K562 (cell line): ENCODE measurements at regions not wholly inside any gene's neighbourhood (a gene's known extent, or its start where the extent isn't known, plus 50 kb on each side); places are given as distances from the start of the nearest gene placed in this dataset.
A peak's percentile ranks its signal among the peaks of the same experiment; 100 is the strongest.

Source experiments
- ATAC-seq: fragments of 200-7000 bp; cut with Tn5 transposase; 3 replicates; pipeline ENCODE4 v1.9.1; 2020; ENCODE audit warnings: moderate library complexity
- BruUV-seq: library from RNA; stranded (reverse); fragments of 400-500 nt; replicated peaks from 2 replicates; lab custom pipeline; 2021; lab: Mats Ljungman, UMichigan
- CTCF ChIA-PET: fragments of 300-600 bp; formaldehyde crosslinking; extraction: SDS; loops from one replicate; lab custom pipeline; 2021; ENCODE audit warnings: low intra/inter-chr PET ratio; lab: Yijun Ruan, JAX
- POLR2A ChIA-PET: fragments of 300-600, 350-650 bp; sonication (Branson Sonifier 250); formaldehyde crosslinking; extraction: SDS; loops from one replicate; lab custom pipeline; 2021; ENCODE audit warnings: antibody characterized with exemption, inconsistent platforms; lab: Yijun Ruan, JAX
- DNase-seq, 4 experiments: peaks; one replicate each; pipeline versions ENCODE4 v3.0.0 to v3.0.0-alpha.2; 2011 to 2018; ENCODE audit warnings: low spot score in 3 of 4, mixed read lengths in 3 of 4; ENCODE audit errors: extremely low read depth in 1 of 4
- FAIRE-seq: peaks from 2 replicates; lab custom pipeline; 2011; peaks lifted over from hg19 to GRCh38; lab: Jason Lieb, UNC
- H2AFZ ChIP-seq: 2 replicates; pipeline ENCODE4 v1.6.0; 2011; ENCODE audit warnings: low read depth, low read length, control low read depth, inconsistent platforms
- H3K27ac ChIP-seq: fragments of 200-600 bp; 3 replicates; pipeline ENCODE4 v1.8.0; 2011; ENCODE audit warnings: low read depth, mild to moderate bottlenecking, control low read depth, inconsistent platforms, low read length, moderate library complexity, mixed read lengths; ENCODE audit errors: extremely low read depth
- H3K27me3 ChIP-seq, 2 experiments: fragments of 300-600 bp in 1 of 2; 2 replicates in 1 of 2; 3 replicates in 1 of 2; pipeline versions ENCODE4 v1.6.0 to v1.8.0; 2011; ENCODE audit warnings: inconsistent platforms in 2 of 2, low read length in 2 of 2, mild to moderate bottlenecking in 1 of 2, mixed read lengths in 1 of 2, moderate library complexity in 1 of 2; ENCODE audit not compliant: control insufficient read depth in 2 of 2, insufficient read depth in 2 of 2
- H3K36me3 ChIP-seq: fragments of 300-600 bp; 3 replicates; pipeline ENCODE4 v1.8.0; 2011; ENCODE audit warnings: mild to moderate bottlenecking, low read length, inconsistent platforms; ENCODE audit not compliant: control insufficient read depth, insufficient read depth
- H3K4me1 ChIP-seq, 2 experiments: fragments of 200-600 bp in 1 of 2; replicated peaks in 1 of 2; 2 replicates in 1 of 2; 3 replicates in 1 of 2; pipeline versions ENCODE4 v1.5.1 to v1.8.0; 2011; ENCODE audit warnings: inconsistent platforms in 2 of 2, low read length in 2 of 2, mild to moderate bottlenecking in 1 of 2, mixed read lengths in 1 of 2, moderate library complexity in 1 of 2; ENCODE audit not compliant: control insufficient read depth in 2 of 2, insufficient read depth in 2 of 2
- H3K4me2 ChIP-seq: 2 replicates; pipeline ENCODE4 v1.6.1; 2011; ENCODE audit warnings: low read length, control low read depth, inconsistent platforms, mixed read lengths; ENCODE audit not compliant: insufficient read depth
- H3K4me3 ChIP-seq: fragments of 200-600 bp; sonication (generic), shearing (Covaris generic); 2 replicates; pipeline ENCODE4 v1.5.1; 2016; ENCODE audit warnings: control low read depth, inconsistent platforms
- H3K79me2 ChIP-seq: fragments of 200-600 bp; 3 replicates; pipeline ENCODE4 v1.8.0; 2011; ENCODE audit warnings: low read length, inconsistent platforms; ENCODE audit not compliant: control insufficient read depth, insufficient read depth
- H3K9ac ChIP-seq, 2 experiments: 2 replicates each; pipeline versions ENCODE4 v1.6.0 to v1.6.1; 2011; ENCODE audit warnings: low read depth in 2 of 2, low read length in 2 of 2, control low read depth in 1 of 2, inconsistent platforms in 1 of 2, mild to moderate bottlenecking in 1 of 2, mixed read lengths in 1 of 2; ENCODE audit not compliant: insufficient read depth in 1 of 2
- H3K9me1 ChIP-seq: one replicate; pipeline ENCODE4 v1.6.0; 2011; ENCODE audit warnings: inconsistent platforms, mild to moderate bottlenecking, low read length, moderate library complexity; ENCODE audit not compliant: control insufficient read depth, insufficient read depth
- H3K9me3 ChIP-seq: replicated peaks from 2 replicates; pipeline ENCODE4 v1.5.1; 2011; ENCODE audit warnings: low read depth, low read length, inconsistent platforms; ENCODE audit not compliant: control insufficient read depth, insufficient read depth
- H4K20me1 ChIP-seq: replicated peaks from 2 replicates; pipeline ENCODE4 v1.6.1; 2011; ENCODE audit warnings: low read length, inconsistent platforms, mixed read lengths; ENCODE audit not compliant: control insufficient read depth, insufficient read depth
- HOXB6 ChIP-seq: fragments of 250-450 bp; sonication (Bioruptor Pico); IDR thresholded peaks from 2 replicates; pipeline ENCODE4 v1.5.1; 2022; ENCODE audit warnings: mild to moderate bottlenecking, borderline replicate concordance
- MCM2 ChIP-seq: fragments of 450-650 bp; IDR thresholded peaks from 2 replicates; pipeline ENCODE4 v1.6.1; 2017; ENCODE audit warnings: low read depth, mild to moderate bottlenecking
- MTA2 ChIP-seq: fragments of 450-650 bp; IDR thresholded peaks from 2 replicates; pipeline ENCODE4 v1.6.1; 2016; ENCODE audit warnings: low read depth
- SREBF1 ChIP-seq: fragments of 150-350 bp; IDR thresholded peaks from 2 replicates; pipeline ENCODE4 v1.6.1; 2014; ENCODE audit warnings: antibody characterized with exemption, low read depth, low read length, borderline replicate concordance
- SRSF9 ChIP-seq: fragments of 200-400 bp; formaldehyde crosslinking; IDR thresholded peaks from 2 replicates; pipeline ENCODE4 v1.6.1; 2017; ENCODE audit warnings: low read depth, low read length, borderline replicate concordance
- in situ Hi-C: fragments of 300-500 bp; cut with MboI; formaldehyde crosslinking; loops from 4 replicates; pipeline ENCODE4 v1.15.0; 2018; ENCODE audit warnings: inconsistent platforms, mixed read lengths
- intact Hi-C: fragments of 100-400 bp; cut with micrococcal nuclease; formaldehyde crosslinking; loops from 2 replicates; pipeline ENCODE4 v1.14.2; 2022
- TF ChIP-seq, protein P1 (sequence below): fragments of 250-450 bp; sonication (Bioruptor Pico); IDR thresholded peaks from 2 replicates; pipeline ENCODE4 v1.4.0; 2020
- TF ChIP-seq, protein P2 (sequence below), 3 experiments: IDR thresholded peaks in 2 of 3; conservative IDR thresholded peaks in 1 of 3; 2 replicates each; pipeline ENCODE4 v1.5.1; 2011 to 2012; ENCODE audit warnings: low read length in 3 of 3, mild to moderate bottlenecking in 3 of 3, control low read depth in 2 of 3, improper control_type of control experiment in 1 of 3, inconsistent platforms in 1 of 3, low read depth in 1 of 3, mixed read lengths in 1 of 3, moderate library complexity in 1 of 3; ENCODE audit not compliant: insufficient read depth in 2 of 3
- TF ChIP-seq, protein P3 (sequence below): sonication (generic); formaldehyde crosslinking; IDR thresholded peaks from 2 replicates; pipeline ENCODE4 v1.8.0; 2022; ENCODE audit warnings: mild to moderate bottlenecking, missing genetic modification reagents
- TF ChIP-seq, protein P4 (sequence below), 2 experiments: fragments of 200-800 bp in 1 of 2; sonication (Bioruptor generic) in 1 of 2; sonication (generic) in 1 of 2; formaldehyde crosslinking in 1 of 2; IDR thresholded peaks in 1 of 2; conservative IDR thresholded peaks in 1 of 2; 2 replicates each; pipeline versions ENCODE4 v1.5.0 to v1.6.1; 2016 to 2020; ENCODE audit warnings: missing compliant biosample characterization in 1 of 2, missing genetic modification characterization in 1 of 2, missing genetic modification reagents in 1 of 2
- TF ChIP-seq, protein P5 (sequence below): fragments of 450-650 bp; conservative IDR thresholded peaks from 2 replicates; pipeline ENCODE4 v1.6.1; 2016; ENCODE audit warnings: missing genetic modification characterization, low read depth, mild to moderate bottlenecking, missing compliant biosample characterization, moderate library complexity

DNA sequence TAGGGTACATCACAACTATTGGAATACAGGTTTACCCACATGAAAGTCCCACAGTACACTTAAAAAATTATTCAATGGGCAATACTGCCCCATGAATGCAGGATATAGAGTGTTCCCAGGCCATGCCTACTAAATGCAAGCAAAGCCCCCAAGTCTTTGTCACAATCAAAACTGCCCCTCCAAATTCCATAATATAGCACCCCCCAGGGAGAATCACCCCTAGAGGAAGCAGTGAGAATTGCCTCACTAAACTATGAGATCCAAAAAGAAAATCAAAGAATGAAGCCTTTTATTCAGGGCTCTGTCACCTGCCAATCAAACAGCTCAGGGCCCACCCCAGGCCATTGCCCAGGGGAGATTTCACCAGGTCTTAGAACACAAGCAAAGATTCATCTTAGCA, 90.8 kb downstream of the ATPSCKMT start:
- Histone ChIP-seq H3K79me2 (no peaks in the 10 kb centered on the region), H3K36me3 (no peaks in the 10 kb centered on the region), H2AFZ (no peak overlapping the region), H3K4me1 (no peaks in the 10 kb centered on the region), H3K9me3 (no peaks in the 10 kb centered on the region), H4K20me1 (no peaks in the 10 kb centered on the region), H3K27me3 (peaks cover 0 to 4% of the 10 kb centered on the region in 2 experiments; a peak in 3 of 5 replicates), H3K27ac (no peak overlapping the region), H3K9ac (no peak overlapping the region), H3K4me2 (no peak overlapping the region), H3K9me1 (no peaks in the 10 kb centered on the region), H3K4me3 (no peak overlapping the region)
- no TSS peak for BruUV-seq
- DNase-seq (peak in 1 of 4 experiments; percentile 24), FAIRE-seq (peak; percentile 44), ATAC-seq (peak; percentile 38; the same call in 1 of the 3 replicates)
- in situ Hi-C loops, result no loop called here
- ChIA-PET POLR2A (no interaction called here), CTCF (no interaction called here)
- intact Hi-C loops, result no loop called here
- TF ChIP-seq MTA2 (no peak), HOXB6 (no peak), SREBF1 (no peak), SRSF9 (no peak), MCM2 (no peak)
- TF ChIP-seq, protein P1, sequence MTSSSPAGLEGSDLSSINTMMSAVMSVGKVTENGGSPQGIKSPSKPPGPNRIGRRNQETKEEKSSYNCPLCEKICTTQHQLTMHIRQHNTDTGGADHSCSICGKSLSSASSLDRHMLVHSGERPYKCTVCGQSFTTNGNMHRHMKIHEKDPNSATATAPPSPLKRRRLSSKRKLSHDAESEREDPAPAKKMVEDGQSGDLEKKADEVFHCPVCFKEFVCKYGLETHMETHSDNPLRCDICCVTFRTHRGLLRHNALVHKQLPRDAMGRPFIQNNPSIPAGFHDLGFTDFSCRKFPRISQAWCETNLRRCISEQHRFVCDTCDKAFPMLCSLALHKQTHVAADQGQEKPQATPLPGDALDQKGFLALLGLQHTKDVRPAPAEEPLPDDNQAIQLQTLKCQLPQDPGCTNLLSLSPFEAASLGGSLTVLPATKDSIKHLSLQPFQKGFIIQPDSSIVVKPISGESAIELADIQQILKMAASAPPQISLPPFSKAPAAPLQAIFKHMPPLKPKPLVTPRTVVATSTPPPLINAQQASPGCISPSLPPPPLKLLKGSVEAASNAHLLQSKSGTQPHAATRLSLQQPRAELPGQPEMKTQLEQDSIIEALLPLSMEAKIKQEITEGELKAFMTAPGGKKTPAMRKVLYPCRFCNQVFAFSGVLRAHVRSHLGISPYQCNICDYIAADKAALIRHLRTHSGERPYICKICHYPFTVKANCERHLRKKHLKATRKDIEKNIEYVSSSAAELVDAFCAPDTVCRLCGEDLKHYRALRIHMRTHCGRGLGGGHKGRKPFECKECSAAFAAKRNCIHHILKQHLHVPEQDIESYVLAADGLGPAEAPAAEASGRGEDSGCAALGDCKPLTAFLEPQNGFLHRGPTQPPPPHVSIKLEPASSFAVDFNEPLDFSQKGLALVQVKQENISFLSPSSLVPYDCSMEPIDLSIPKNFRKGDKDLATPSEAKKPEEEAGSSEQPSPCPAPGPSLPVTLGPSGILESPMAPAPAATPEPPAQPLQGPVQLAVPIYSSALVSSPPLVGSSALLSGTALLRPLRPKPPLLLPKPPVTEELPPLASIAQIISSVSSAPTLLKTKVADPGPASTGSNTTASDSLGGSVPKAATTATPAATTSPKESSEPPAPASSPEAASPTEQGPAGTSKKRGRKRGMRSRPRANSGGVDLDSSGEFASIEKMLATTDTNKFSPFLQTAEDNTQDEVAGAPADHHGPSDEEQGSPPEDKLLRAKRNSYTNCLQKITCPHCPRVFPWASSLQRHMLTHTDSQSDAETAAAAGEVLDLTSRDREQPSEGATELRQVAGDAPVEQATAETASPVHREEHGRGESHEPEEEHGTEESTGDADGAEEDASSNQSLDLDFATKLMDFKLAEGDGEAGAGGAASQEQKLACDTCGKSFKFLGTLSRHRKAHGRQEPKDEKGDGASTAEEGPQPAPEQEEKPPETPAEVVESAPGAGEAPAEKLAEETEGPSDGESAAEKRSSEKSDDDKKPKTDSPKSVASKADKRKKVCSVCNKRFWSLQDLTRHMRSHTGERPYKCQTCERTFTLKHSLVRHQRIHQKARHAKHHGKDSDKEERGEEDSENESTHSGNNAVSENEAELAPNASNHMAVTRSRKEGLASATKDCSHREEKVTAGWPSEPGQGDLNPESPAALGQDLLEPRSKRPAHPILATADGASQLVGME (CRISPR knock-in tag), result no peak
- TF ChIP-seq, protein P2, sequence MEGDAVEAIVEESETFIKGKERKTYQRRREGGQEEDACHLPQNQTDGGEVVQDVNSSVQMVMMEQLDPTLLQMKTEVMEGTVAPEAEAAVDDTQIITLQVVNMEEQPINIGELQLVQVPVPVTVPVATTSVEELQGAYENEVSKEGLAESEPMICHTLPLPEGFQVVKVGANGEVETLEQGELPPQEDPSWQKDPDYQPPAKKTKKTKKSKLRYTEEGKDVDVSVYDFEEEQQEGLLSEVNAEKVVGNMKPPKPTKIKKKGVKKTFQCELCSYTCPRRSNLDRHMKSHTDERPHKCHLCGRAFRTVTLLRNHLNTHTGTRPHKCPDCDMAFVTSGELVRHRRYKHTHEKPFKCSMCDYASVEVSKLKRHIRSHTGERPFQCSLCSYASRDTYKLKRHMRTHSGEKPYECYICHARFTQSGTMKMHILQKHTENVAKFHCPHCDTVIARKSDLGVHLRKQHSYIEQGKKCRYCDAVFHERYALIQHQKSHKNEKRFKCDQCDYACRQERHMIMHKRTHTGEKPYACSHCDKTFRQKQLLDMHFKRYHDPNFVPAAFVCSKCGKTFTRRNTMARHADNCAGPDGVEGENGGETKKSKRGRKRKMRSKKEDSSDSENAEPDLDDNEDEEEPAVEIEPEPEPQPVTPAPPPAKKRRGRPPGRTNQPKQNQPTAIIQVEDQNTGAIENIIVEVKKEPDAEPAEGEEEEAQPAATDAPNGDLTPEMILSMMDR (IDR thresholded peaks at IDR 0.05 in 2 of 3, conservative IDR thresholded peaks at IDR 0.05 in 1 of 3; ENCODE audit: insufficient read depth in 2 of 3, low read depth in 1 of 3, low read length in 3 of 3), result peak; percentile 14 to 40 (median 23); a peak in 3 of 6 replicates
- TF ChIP-seq, protein P3, sequence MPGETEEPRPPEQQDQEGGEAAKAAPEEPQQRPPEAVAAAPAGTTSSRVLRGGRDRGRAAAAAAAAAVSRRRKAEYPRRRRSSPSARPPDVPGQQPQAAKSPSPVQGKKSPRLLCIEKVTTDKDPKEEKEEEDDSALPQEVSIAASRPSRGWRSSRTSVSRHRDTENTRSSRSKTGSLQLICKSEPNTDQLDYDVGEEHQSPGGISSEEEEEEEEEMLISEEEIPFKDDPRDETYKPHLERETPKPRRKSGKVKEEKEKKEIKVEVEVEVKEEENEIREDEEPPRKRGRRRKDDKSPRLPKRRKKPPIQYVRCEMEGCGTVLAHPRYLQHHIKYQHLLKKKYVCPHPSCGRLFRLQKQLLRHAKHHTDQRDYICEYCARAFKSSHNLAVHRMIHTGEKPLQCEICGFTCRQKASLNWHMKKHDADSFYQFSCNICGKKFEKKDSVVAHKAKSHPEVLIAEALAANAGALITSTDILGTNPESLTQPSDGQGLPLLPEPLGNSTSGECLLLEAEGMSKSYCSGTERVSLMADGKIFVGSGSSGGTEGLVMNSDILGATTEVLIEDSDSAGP, result no peak
- TF ChIP-seq, protein P4, sequence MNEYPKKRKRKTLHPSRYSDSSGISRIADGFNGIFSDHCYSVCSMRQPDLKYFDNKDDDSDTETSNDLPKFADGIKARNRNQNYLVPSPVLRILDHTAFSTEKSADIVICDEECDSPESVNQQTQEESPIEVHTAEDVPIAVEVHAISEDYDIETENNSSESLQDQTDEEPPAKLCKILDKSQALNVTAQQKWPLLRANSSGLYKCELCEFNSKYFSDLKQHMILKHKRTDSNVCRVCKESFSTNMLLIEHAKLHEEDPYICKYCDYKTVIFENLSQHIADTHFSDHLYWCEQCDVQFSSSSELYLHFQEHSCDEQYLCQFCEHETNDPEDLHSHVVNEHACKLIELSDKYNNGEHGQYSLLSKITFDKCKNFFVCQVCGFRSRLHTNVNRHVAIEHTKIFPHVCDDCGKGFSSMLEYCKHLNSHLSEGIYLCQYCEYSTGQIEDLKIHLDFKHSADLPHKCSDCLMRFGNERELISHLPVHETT (CRISPR knock-in tag; conservative IDR thresholded peaks at IDR 0.05 in 1 of 2, IDR thresholded peaks at IDR 0.05 in 1 of 2), result no peak
- TF ChIP-seq, protein P5, sequence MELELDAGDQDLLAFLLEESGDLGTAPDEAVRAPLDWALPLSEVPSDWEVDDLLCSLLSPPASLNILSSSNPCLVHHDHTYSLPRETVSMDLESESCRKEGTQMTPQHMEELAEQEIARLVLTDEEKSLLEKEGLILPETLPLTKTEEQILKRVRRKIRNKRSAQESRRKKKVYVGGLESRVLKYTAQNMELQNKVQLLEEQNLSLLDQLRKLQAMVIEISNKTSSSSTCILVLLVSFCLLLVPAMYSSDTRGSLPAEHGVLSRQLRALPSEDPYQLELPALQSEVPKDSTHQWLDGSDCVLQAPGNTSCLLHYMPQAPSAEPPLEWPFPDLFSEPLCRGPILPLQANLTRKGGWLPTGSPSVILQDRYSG, result no peak
